ENCODE measurements at regions not wholly inside any gene's neighbourhood (a gene's known extent, or its start where the extent isn't known, plus 50 kb on each side); places are given as distances from the start of the nearest gene placed in this dataset.

- TF ChIP-seq CSRNP3 (CRISPR knock-in tag; IDR thresholded peaks at IDR 0.05) = no peak
Measured at GRCh38 chr5:61673007-61673735, 341.1 kb downstream of the ZSWIM6 start (continued).

- no peak for ATAC-seq
- TF ChIP-seq TSHZ2 (CRISPR knock-in tag; IDR thresholded peaks at IDR 0.05) (no peak), SNAI2 (CRISPR knock-in tag; IDR thresholded peaks at IDR 0.05) (no peak), RARB (CRISPR knock-in tag; IDR thresholded peaks at IDR 0.05) (no peak), CSRNP3 (CRISPR knock-in tag; IDR thresholded peaks at IDR 0.05) (no peak), ARNTL (CRISPR knock-in tag; IDR thresholded peaks at IDR 0.05; ENCODE audit: borderline replicate concordance, low read depth) (no peak), TCF4 (CRISPR knock-in tag; IDR thresholded peaks at IDR 0.05; ENCODE audit: borderline replicate concordance) (no peak), ZNF565 (CRISPR knock-in tag; conservative IDR thresholded peaks at IDR 0.05; ENCODE audit: low read depth) (no peak), ZNF8 (CRISPR knock-in tag; IDR thresholded peaks at IDR 0.05) (no peak), PPARA (CRISPR knock-in tag; IDR thresholded peaks at IDR 0.05; ENCODE audit: borderline replicate concordance) (no peak), GLIS3 (CRISPR knock-in tag; IDR thresholded peaks at IDR 0.05) (no peak), ZC3H10 (CRISPR knock-in tag; IDR thresholded peaks at IDR 0.05) (no peak)
Measured at GRCh38 chr5:61674378-61674777, 342.3 kb downstream of the ZSWIM6 start.

- peak; percentile 33; the same call in 1 of the 3 replicates for ATAC-seq
- TF ChIP-seq ZNF565 (CRISPR knock-in tag; conservative IDR thresholded peaks at IDR 0.05; ENCODE audit: low read depth) (no peak), ARNTL (CRISPR knock-in tag; IDR thresholded peaks at IDR 0.05; ENCODE audit: borderline replicate concordance, low read depth) (no peak), RARB (CRISPR knock-in tag; IDR thresholded peaks at IDR 0.05) (no peak), POU6F1 (CRISPR knock-in tag; IDR thresholded peaks at IDR 0.05; ENCODE audit: borderline replicate concordance, low read depth) (no peak), TCF4 (CRISPR knock-in tag; IDR thresholded peaks at IDR 0.05; ENCODE audit: borderline replicate concordance) (no peak)
Measured at GRCh38 chr5:61675015-61675692, 343.1 kb downstream of the ZSWIM6 start.

- ATAC-seq = no peak
Measured at GRCh38 chr5:61677220-61677619, 345.2 kb downstream of the ZSWIM6 start.

More at GRCh38 chr5:61677220-61677619, 345.2 kb downstream of the ZSWIM6 start:
- TF ChIP-seq TOX (CRISPR knock-in tag; IDR thresholded peaks at IDR 0.05; ENCODE audit: borderline replicate concordance) (no peak), RARB (CRISPR knock-in tag; IDR thresholded peaks at IDR 0.05) (no peak), TCF4 (CRISPR knock-in tag; IDR thresholded peaks at IDR 0.05; ENCODE audit: borderline replicate concordance) (no peak), GLIS3 (CRISPR knock-in tag; IDR thresholded peaks at IDR 0.05) (no peak), ISL1 (CRISPR knock-in tag; IDR thresholded peaks at IDR 0.05) (no peak), PATZ1 (CRISPR knock-in tag; IDR thresholded peaks at IDR 0.05; ENCODE audit: borderline replicate concordance) (no peak), POU6F1 (CRISPR knock-in tag; IDR thresholded peaks at IDR 0.05; ENCODE audit: borderline replicate concordance, low read depth) (no peak), SNAI2 (CRISPR knock-in tag; IDR thresholded peaks at IDR 0.05) (no peak), BACH2 (CRISPR knock-in tag; IDR thresholded peaks at IDR 0.05; ENCODE audit: borderline replicate concordance) (no peak)
